Endothelial cell (in vitro differentiated cells): ENCODE measurements at regions not wholly inside any gene's neighbourhood (a gene's known extent, or its start where the extent isn't known, plus 50 kb on each side); places are given as distances from the start of the nearest gene placed in this dataset.

Experiments
- DNase-seq: peaks from one replicate; pipeline ENCODE4 v3.0.0; 2021; ENCODE audit warnings: low spot score
- H3K27ac Mint-ChIP-seq: one replicate; pipeline ENCODE4 v1.8.0; 2021; ENCODE audit warnings: mixed read lengths, inconsistent platforms; ENCODE audit not compliant: unreplicated experiment
- H3K27me3 Mint-ChIP-seq: one replicate; pipeline ENCODE4 v1.8.0; 2021; ENCODE audit warnings: mild to moderate bottlenecking, moderate library complexity, mixed read lengths, inconsistent platforms; ENCODE audit not compliant: unreplicated experiment
- H3K36me3 Mint-ChIP-seq: one replicate; pipeline ENCODE4 v1.8.0; 2021; ENCODE audit warnings: mild to moderate bottlenecking, low read depth, mixed read lengths, inconsistent platforms; ENCODE audit not compliant: unreplicated experiment
- H3K4me1 Mint-ChIP-seq: one replicate; pipeline ENCODE4 v1.8.0; 2021; ENCODE audit warnings: mild to moderate bottlenecking, mixed read lengths, inconsistent platforms; ENCODE audit not compliant: unreplicated experiment
- H3K4me3 Mint-ChIP-seq: one replicate; pipeline ENCODE4 v1.8.0; 2021; ENCODE audit warnings: mild to moderate bottlenecking, mixed read lengths, inconsistent platforms; ENCODE audit not compliant: unreplicated experiment
- H3K9me3 Mint-ChIP-seq: one replicate; pipeline ENCODE4 v1.8.0; 2021; ENCODE audit warnings: mixed read lengths, inconsistent platforms; ENCODE audit not compliant: unreplicated experiment
- TF ChIP-seq, protein P1 (sequence below): fragments of 200-600 bp; sonication (generic); IDR thresholded peaks from one replicate; pipeline ENCODE4 v1.5.0; 2021; ENCODE audit warnings: antibody characterized with exemption; ENCODE audit not compliant: unreplicated experiment

GRCh38 chr6:109897025-109897424 lies 81.1 kb upstream of the GPR6 start:
- Mint-ChIP-seq H3K9me3 (no peaks in the 10 kb centered on the region), H3K4me3 (no peak overlapping the region), H3K4me1 (peaks cover 1% of the 10 kb centered on the region), H3K27ac (no peak overlapping the region), H3K27me3 (peaks cover 2% of the 10 kb centered on the region), H3K36me3 (peaks cover 9% of the 10 kb centered on the region)
- TF ChIP-seq, protein P1, sequence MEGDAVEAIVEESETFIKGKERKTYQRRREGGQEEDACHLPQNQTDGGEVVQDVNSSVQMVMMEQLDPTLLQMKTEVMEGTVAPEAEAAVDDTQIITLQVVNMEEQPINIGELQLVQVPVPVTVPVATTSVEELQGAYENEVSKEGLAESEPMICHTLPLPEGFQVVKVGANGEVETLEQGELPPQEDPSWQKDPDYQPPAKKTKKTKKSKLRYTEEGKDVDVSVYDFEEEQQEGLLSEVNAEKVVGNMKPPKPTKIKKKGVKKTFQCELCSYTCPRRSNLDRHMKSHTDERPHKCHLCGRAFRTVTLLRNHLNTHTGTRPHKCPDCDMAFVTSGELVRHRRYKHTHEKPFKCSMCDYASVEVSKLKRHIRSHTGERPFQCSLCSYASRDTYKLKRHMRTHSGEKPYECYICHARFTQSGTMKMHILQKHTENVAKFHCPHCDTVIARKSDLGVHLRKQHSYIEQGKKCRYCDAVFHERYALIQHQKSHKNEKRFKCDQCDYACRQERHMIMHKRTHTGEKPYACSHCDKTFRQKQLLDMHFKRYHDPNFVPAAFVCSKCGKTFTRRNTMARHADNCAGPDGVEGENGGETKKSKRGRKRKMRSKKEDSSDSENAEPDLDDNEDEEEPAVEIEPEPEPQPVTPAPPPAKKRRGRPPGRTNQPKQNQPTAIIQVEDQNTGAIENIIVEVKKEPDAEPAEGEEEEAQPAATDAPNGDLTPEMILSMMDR = no peak
- no peak for DNase-seq

GRCh38 chr6:109897561-109898080 lies 80.5 kb upstream of the GPR6 start:
- Mint-ChIP-seq H3K9me3 (no peaks in the 10 kb centered on the region), H3K27me3 (peaks cover 2% of the 10 kb centered on the region), H3K4me3 (no peak overlapping the region), H3K36me3 (peaks cover 9% of the 10 kb centered on the region), H3K4me1 (no peaks in the 10 kb centered on the region), H3K27ac (no peak overlapping the region)
- TF ChIP-seq, protein P1 = no peak
- DNase-seq = no peak

- Mint-ChIP-seq H3K27me3 (peaks cover 4% of the 10 kb centered on the region), H3K4me3 (no peak overlapping the region), H3K4me1 (no peaks in the 10 kb centered on the region), H3K27ac (no peak overlapping the region), H3K9me3 (no peaks in the 10 kb centered on the region), H3K36me3 (no peaks in the 10 kb centered on the region)
- TF ChIP-seq, protein P1 = no peak
- no peak for DNase-seq
Observed at GRCh38 chr6:109901976-109902375, 76.1 kb upstream of the GPR6 start.

GRCh38 chr6:109902870-109903269 lies 75.2 kb upstream of the GPR6 start:
- H3K4me3 Mint-ChIP-seq = no peak overlapping the region
- no peaks in the 10 kb centered on the region for H3K4me1 Mint-ChIP-seq
- TF ChIP-seq, protein P1 = no peak
- H3K36me3 Mint-ChIP-seq = no peaks in the 10 kb centered on the region
- no peak for DNase-seq
- peaks cover 4% of the 10 kb centered on the region for H3K27me3 Mint-ChIP-seq
- no peak overlapping the region for H3K27ac Mint-ChIP-seq
- no peaks in the 10 kb centered on the region for H3K9me3 Mint-ChIP-seq

GRCh38 chr6:109910571-109910970 lies 67.5 kb upstream of the GPR6 start:
- H3K9me3 Mint-ChIP-seq = no peaks in the 10 kb centered on the region
- TF ChIP-seq, protein P1 = no peak
- no peaks in the 10 kb centered on the region for H3K36me3 Mint-ChIP-seq
- DNase-seq = no peak
- no peaks in the 10 kb centered on the region for H3K27me3 Mint-ChIP-seq
- H3K27ac Mint-ChIP-seq = no peak overlapping the region
- no peak overlapping the region for H3K4me3 Mint-ChIP-seq
- H3K4me1 Mint-ChIP-seq = no peaks in the 10 kb centered on the region
